ENCODE measurements at regions not wholly inside any gene's neighbourhood (a gene's known extent, or its start where the extent isn't known, plus 50 kb on each side); places are given as distances from the start of the nearest gene placed in this dataset.

DNA sequence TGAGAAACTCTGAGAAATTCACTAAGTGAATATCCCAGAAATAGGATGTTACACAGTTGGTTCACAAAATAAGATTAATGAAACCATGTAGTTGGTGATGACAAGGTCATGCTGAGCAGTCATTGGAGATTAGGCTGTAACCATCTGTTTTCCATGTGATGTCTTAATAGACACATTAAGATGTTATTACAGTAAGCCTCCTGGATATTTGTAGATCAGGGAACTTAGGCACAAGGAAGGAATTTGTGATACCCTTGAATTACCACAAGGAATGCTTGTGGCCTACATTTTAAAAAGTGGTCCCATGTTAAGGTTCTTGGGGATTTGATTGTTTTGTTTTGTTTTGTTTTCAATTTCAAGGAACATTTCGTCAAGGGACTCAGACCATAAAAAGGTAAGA lies 185.6 kb upstream of the BANK1 start:
- intact Hi-C loops (cut with DNase I): no loop called here
- no peak for DNase-seq

DNA sequence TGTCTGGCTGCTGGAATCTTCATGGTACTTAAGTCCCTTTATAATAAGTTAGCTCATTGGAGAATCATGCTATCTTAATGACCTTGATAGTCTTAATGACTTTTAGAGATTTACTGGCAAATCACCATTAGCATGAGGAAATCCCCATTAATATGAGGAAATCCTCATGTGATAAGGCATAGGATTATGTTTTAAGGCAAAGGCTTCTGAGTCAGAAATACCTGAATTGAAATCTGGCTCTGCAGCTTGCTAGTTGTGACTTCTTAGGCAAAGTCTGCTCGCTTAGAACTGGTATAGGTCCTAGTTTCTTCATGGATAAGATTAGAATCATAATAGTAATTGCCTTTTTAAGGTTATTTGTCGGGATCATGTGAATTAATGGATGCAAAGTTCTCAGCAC lies 190.2 kb upstream of the BANK1 start:
- intact Hi-C loops (cut with DNase I): no loop called here

DNA sequence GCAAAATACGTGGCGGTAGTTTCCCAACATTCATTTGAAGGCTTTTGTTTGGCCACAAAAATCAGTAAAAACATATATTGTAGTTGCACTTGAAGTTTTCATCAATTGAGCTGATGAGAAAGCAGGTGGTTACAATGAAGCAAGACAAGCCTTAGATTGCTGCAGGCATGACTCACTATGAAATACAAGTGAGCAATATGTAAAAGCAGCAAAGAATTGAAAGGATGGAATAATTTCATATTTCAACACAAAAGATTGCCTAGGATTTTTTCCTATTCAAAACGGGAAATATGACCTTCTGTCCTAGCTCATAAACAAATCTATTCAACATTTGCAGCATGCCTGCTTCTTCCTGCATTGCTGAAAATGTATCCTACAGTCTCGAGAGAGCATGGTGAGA lies 190.9 kb upstream of the BANK1 start:
- peak in 2 of 42 donors; percentile 11 to 23 for DNase-seq
- intact Hi-C loops (cut with DNase I): no loop called here

More for the DNA sequence above, 190.2 kb upstream of the BANK1 start:
- DNase-seq: no peak

DNA sequence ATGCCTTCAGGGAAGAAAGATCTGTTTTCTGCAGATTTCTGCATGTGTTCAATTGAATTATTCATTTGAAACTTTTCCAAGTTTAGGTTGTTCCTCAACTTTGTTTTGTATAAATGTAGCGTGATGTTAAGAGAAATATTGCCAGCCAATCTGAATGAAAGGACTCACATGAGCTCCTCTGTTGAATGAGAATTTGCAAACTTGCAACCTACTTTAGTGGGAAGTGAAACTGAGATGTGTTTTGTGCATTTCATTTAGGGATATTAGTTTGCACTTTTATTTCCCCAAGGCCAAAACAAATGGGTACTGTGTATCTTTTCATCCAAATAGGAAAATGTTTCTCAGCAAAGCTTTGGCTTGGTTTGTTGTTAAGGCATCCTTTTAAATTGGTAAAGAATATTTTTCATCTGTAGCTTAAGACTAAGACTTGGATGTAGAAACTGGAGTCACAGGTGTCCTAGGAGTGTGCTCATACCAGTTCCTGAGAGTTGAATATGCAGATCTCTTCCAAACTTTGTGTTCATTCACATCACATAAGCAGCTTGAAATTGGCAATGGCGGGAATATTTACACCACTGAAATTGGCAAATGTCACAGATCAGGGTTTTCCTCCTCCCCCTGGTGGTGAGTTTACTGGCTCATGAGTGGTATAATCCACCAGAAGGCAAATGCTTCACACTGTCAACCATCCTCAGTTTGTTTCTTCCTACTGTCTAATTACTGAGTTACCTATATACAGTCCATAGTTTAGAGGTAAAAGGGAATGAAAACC lies 193.6 kb upstream of the BANK1 start:
- no peak for DNase-seq
- intact Hi-C loops (cut with DNase I): no loop called here

DNA sequence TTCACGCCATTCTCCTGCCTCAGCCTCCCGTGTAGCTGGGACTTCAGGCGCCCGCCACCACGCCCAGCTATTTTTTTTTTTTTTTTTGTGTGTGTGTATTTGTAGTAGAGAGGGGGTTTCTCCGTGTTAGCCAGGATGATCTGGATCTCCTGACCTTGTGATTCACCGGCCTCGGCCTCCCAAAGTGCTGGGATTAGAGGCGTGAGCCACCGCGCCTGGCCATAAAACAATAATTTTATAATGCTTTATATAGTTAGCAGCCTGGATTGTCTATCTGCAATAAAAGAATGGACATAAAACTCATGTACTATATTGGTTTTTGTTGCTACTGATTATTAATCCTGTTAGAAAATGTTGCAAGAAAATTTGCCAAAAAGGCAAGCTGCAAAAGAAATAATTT lies 195.9 kb upstream of the BANK1 start:
- intact Hi-C loops (cut with DNase I): no loop called here
- no peak for DNase-seq

DNA sequence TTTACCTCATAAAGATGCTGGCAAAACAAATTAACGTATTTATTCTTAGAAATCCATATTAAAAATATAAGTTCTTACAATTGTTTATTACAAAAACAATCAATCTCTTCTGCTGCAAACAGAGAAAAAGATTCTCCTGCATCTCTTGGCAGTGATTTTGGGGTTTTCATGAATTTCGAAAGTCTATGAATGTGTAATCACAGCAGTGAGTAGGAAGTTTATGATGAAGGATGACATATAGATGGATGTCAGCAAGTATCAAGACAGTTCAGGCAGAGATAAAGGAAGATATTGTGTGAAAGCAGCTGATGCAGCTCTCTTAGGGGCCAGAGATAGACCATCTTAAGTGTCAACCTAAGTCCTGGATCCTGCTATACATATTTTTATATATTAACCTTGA lies 196.9 kb upstream of the BANK1 start:
- intact Hi-C loops (cut with DNase I): no loop called here
- no peak for DNase-seq

DNA sequence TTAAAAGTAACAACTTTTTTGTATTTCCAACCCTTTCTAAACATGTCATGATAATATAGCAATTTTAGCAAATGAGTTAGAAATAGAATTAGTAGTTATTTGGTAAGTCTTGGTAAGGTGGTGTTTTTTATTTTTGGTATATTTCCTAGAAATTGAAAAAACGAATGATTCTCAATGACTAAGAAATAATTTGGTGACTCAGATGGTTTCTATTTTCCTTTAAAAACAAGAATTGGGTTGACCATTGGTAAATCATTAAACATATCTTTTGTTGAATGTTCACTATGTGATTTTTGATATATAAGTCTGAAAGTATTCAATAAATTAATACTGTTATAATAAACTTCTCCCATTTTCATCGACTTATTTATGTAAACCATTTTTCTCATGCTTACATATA lies 206.2 kb upstream of the BANK1 start:
- intact Hi-C loops (cut with DNase I): no loop called here
- DNase-seq: no peak

DNA sequence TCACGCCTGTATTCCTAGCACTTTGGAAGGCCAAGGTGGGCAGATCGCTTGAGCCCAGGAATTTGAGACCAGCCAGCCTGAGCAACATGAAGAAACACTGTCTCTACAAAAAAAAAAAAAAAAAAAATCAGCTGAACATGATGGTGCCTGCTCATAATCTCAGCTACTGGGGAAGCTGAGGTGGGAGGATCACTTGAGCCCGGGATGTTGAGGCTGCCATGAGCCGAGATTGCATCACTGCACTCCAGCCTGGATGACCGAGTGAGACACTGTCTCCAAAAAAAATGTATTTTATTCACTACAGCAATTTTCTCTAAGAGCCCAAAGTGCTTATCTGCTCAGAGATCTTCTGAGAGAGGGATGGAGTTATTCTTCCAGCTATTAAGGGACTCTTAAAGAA lies 215.8 kb upstream of the PPP3CA start:
- intact Hi-C loops (cut with DNase I): no loop called here
- no peak for DNase-seq

DNA sequence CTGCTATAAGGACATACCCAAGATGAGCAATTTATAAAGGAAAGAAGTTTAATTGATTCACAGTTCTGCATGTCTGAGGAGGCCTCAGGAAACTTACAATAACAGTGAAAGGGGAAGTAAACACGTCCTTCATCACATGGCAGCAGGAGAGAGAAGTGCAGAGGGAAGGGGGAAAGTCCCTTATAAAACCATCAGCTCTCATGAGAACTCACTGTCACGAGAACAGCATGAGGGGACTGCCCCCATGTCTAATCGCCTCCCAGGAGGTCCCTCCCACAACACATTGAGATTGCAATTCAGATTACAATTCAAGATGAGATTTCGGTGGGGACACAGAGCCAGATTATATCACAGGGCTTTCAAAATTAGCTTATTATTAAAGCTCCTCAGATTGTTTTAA lies 209.5 kb upstream of the PPP3CA start:
- intact Hi-C loops (cut with DNase I): no loop called here
- DNase-seq: no peak

- intact Hi-C loops (cut with DNase I): no loop called here
- no peak for DNase-seq
These were observed 208.1 kb upstream of the PPP3CA start for GRCh38 chr4:101555341-101555880.

- DNase-seq: no peak
- intact Hi-C loops (cut with DNase I): no loop called here
These were observed 193.0 kb upstream of the PPP3CA start for GRCh38 chr4:101540336-101540735.

GRCh38 chr4:101528526-101528925 lies 181.2 kb upstream of the PPP3CA start:
- intact Hi-C loops (cut with DNase I): no loop called here
- no peak for DNase-seq

- no peak for DNase-seq
- intact Hi-C loops (cut with DNase I): no loop called here
These were observed 179.9 kb upstream of the PPP3CA start for GRCh38 chr4:101527188-101527587.

- DNase-seq: no peak
- intact Hi-C loops (cut with DNase I): no loop called here
These were observed 168.2 kb upstream of the PPP3CA start for GRCh38 chr4:101515566-101515965.

DNA sequence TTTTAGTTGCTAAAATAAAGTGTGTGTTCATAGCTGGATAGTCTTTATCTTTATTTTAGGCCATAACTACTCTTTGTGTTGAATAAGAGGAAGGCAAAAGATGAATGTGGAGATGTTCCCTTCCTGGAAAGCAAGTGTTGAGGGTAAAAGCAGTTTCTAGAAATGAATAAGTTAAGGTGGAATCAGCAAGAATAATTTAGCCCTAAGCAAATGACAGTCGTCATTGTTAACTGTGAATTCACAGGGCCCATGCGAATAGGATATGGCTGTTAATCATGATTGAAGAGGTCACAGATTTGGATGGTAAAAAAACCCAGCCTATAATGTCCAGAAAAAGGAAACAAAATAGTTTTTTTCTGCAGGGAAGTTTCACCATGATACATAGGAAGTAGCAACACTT lies 167.8 kb upstream of the PPP3CA start:
- intact Hi-C loops (cut with DNase I): no loop called here

DNA sequence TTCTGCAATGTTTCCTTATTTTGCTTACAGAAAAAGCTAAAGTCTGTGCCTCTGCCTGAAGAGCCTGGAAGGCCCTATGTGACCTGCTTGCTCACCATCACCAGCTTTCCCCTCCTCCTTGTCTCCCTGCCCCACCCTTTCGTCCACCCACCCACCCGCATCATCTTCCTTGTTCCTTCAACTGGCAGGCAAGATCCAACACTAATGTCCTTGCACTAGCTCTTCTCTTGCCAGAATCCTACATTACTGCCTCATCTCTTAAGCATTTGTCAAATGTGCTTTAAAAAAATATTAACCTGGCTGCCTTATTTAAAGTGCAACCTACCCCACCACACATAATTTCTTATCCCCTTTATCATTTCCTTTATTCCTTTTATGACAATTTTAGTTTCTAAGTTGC lies 165.1 kb upstream of the PPP3CA start:
- intact Hi-C loops (cut with DNase I): no loop called here
- DNase-seq: no peak

More for the DNA sequence above, 167.8 kb upstream of the PPP3CA start:
- DNase-seq: no peak

GRCh38 chr4:101501421-101501820 lies 154.1 kb upstream of the PPP3CA start:
- DNase-seq: no peak

GRCh38 chr4:101500742-101501141 lies 153.4 kb upstream of the PPP3CA start:
- intact Hi-C loops (cut with DNase I): no loop called here
- no peak for DNase-seq

More at GRCh38 chr4:101501421-101501820, 154.1 kb upstream of the PPP3CA start:
- intact Hi-C loops (cut with DNase I): no loop called here

- DNase-seq: no peak
- intact Hi-C loops (cut with DNase I): no loop called here
These were observed 127.9 kb upstream of the PPP3CA start for GRCh38 chr4:101475246-101475645.

DNA sequence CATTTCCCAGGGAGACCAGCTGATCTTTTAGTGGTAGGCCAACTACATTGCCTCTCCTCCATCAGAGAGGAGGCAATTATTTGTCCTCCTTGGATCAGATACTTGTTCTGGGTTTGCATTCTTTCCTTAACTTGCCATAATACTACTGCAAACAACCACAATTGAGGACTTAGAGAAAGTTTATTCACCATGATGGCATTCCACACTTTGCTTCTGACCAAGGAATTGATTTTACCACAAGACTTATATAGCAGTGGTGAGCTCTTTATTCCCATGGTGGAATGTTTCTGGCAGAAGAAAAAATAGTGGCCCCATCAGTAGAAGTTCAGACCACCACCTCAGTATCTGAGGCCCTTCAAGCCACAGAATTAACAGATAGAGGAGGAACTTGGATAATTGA lies 123.9 kb upstream of the PPP3CA start:
- intact Hi-C loops (cut with DNase I): no loop called here
- DNase-seq: no peak

DNA sequence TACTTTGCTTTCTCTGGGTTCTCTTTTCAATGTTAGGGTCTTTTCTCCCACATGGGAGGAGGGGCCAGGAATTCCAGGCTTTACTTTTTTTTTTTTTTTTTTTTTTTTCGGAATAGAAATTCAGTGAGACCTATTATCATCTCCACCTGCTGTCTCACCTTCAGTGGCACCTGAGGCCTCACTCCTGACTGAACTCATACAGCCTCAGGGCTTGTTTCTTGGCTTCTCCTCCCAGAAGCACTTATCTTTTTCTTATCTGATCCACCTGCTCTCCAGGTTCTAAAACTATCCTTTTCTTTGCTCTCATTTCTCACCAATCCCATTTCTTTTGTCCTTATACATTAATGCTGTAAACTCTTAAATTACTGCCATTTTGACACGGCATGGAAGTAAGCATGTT lies 117.3 kb upstream of the PPP3CA start:
- DNase-seq: no peak
- intact Hi-C loops (cut with DNase I): no loop called here

Measured in head of caudate nucleus (tissue), 42 donors.